K562 (cell line): ENCODE measurements at regions not wholly inside any gene's neighbourhood (a gene's known extent, or its start where the extent isn't known, plus 50 kb on each side); places are given as distances from the start of the nearest gene placed in this dataset.

ENCODE experiments used
- ATAC-seq: fragments of 200-7000 bp; cut with Tn5 transposase; 3 replicates; pipeline ENCODE4 v1.9.1; 2020; ENCODE audit warnings: moderate library complexity
- BruUV-seq: library from RNA; stranded (reverse); fragments of 400-500 nt; replicated peaks from 2 replicates; lab custom pipeline; 2021; lab: Mats Ljungman, UMichigan
- CTCF ChIA-PET: fragments of 300-600 bp; formaldehyde crosslinking; extraction: SDS; loops from one replicate; lab custom pipeline; 2021; ENCODE audit warnings: low intra/inter-chr PET ratio; lab: Yijun Ruan, JAX
- POLR2A ChIA-PET: fragments of 300-600, 350-650 bp; sonication (Branson Sonifier 250); formaldehyde crosslinking; extraction: SDS; loops from one replicate; lab custom pipeline; 2021; ENCODE audit warnings: antibody characterized with exemption, inconsistent platforms; lab: Yijun Ruan, JAX
- DNase-seq, 4 experiments: peaks; one replicate each; pipeline versions ENCODE4 v3.0.0 to v3.0.0-alpha.2; 2011 to 2018; ENCODE audit warnings: low spot score in 3 of 4, mixed read lengths in 3 of 4; ENCODE audit errors: extremely low read depth in 1 of 4
- FAIRE-seq: peaks from 2 replicates; lab custom pipeline; 2011; peaks lifted over from hg19 to GRCh38; lab: Jason Lieb, UNC
- H2AFZ ChIP-seq: 2 replicates; pipeline ENCODE4 v1.6.0; 2011; ENCODE audit warnings: low read depth, low read length, control low read depth, inconsistent platforms
- H3K27ac ChIP-seq: fragments of 200-600 bp; 3 replicates; pipeline ENCODE4 v1.8.0; 2011; ENCODE audit warnings: low read depth, mild to moderate bottlenecking, control low read depth, inconsistent platforms, low read length, moderate library complexity, mixed read lengths; ENCODE audit errors: extremely low read depth
- H3K27me3 ChIP-seq, 2 experiments: fragments of 300-600 bp in 1 of 2; 2 replicates in 1 of 2; 3 replicates in 1 of 2; pipeline versions ENCODE4 v1.6.0 to v1.8.0; 2011; ENCODE audit warnings: inconsistent platforms in 2 of 2, low read length in 2 of 2, mild to moderate bottlenecking in 1 of 2, mixed read lengths in 1 of 2, moderate library complexity in 1 of 2; ENCODE audit not compliant: control insufficient read depth in 2 of 2, insufficient read depth in 2 of 2
- H3K36me3 ChIP-seq: fragments of 300-600 bp; 3 replicates; pipeline ENCODE4 v1.8.0; 2011; ENCODE audit warnings: mild to moderate bottlenecking, low read length, inconsistent platforms; ENCODE audit not compliant: control insufficient read depth, insufficient read depth
- H3K4me1 ChIP-seq, 2 experiments: fragments of 200-600 bp in 1 of 2; replicated peaks in 1 of 2; 2 replicates in 1 of 2; 3 replicates in 1 of 2; pipeline versions ENCODE4 v1.5.1 to v1.8.0; 2011; ENCODE audit warnings: inconsistent platforms in 2 of 2, low read length in 2 of 2, mild to moderate bottlenecking in 1 of 2, mixed read lengths in 1 of 2, moderate library complexity in 1 of 2; ENCODE audit not compliant: control insufficient read depth in 2 of 2, insufficient read depth in 2 of 2
- H3K4me2 ChIP-seq: 2 replicates; pipeline ENCODE4 v1.6.1; 2011; ENCODE audit warnings: low read length, control low read depth, inconsistent platforms, mixed read lengths; ENCODE audit not compliant: insufficient read depth
- H3K4me3 ChIP-seq: fragments of 200-600 bp; sonication (generic), shearing (Covaris generic); 2 replicates; pipeline ENCODE4 v1.5.1; 2016; ENCODE audit warnings: control low read depth, inconsistent platforms
- H3K79me2 ChIP-seq: fragments of 200-600 bp; 3 replicates; pipeline ENCODE4 v1.8.0; 2011; ENCODE audit warnings: low read length, inconsistent platforms; ENCODE audit not compliant: control insufficient read depth, insufficient read depth
- H3K9ac ChIP-seq, 2 experiments: 2 replicates each; pipeline versions ENCODE4 v1.6.0 to v1.6.1; 2011; ENCODE audit warnings: low read depth in 2 of 2, low read length in 2 of 2, control low read depth in 1 of 2, inconsistent platforms in 1 of 2, mild to moderate bottlenecking in 1 of 2, mixed read lengths in 1 of 2; ENCODE audit not compliant: insufficient read depth in 1 of 2
- H3K9me1 ChIP-seq: one replicate; pipeline ENCODE4 v1.6.0; 2011; ENCODE audit warnings: inconsistent platforms, mild to moderate bottlenecking, low read length, moderate library complexity; ENCODE audit not compliant: control insufficient read depth, insufficient read depth
- H3K9me3 ChIP-seq: replicated peaks from 2 replicates; pipeline ENCODE4 v1.5.1; 2011; ENCODE audit warnings: low read depth, low read length, inconsistent platforms; ENCODE audit not compliant: control insufficient read depth, insufficient read depth
- H4K20me1 ChIP-seq: replicated peaks from 2 replicates; pipeline ENCODE4 v1.6.1; 2011; ENCODE audit warnings: low read length, inconsistent platforms, mixed read lengths; ENCODE audit not compliant: control insufficient read depth, insufficient read depth
- CBX5 ChIP-seq: IDR thresholded peaks from 2 replicates; pipeline ENCODE4 v1.6.1; 2014; ENCODE audit warnings: low read depth, borderline replicate concordance
- DACH1 ChIP-seq: fragments of 450-650 bp; IDR thresholded peaks from 2 replicates; pipeline ENCODE4 v1.6.1; 2018; ENCODE audit not compliant: partially characterized antibody
- EGR1 ChIP-seq: fragments of 450-650 bp; conservative IDR thresholded peaks from 2 replicates; pipeline ENCODE4 v1.6.1; 2017; ENCODE audit warnings: mild to moderate bottlenecking
- EHMT2 ChIP-seq: fragments of 450-650 bp; IDR thresholded peaks from 2 replicates; pipeline ENCODE4 v1.6.1; 2018; ENCODE audit warnings: antibody characterized with exemption
- IFI16 ChIP-seq: fragments of 250-450 bp; sonication (Bioruptor Pico); IDR thresholded peaks from 2 replicates; pipeline ENCODE4 v2.1.2; 2022; ENCODE audit warnings: mild to moderate bottlenecking, inconsistent platforms
- KLF1 ChIP-seq: fragments of 450-650 bp; IDR thresholded peaks from 2 replicates; pipeline ENCODE4 v1.6.1; 2016; ENCODE audit warnings: missing genetic modification characterization, missing compliant biosample characterization
- NKRF ChIP-seq: fragments of 450-650 bp; IDR thresholded peaks from 2 replicates; pipeline ENCODE4 v1.6.1; 2016; ENCODE audit warnings: borderline replicate concordance
- NR3C1 ChIP-seq: sonication (generic); formaldehyde crosslinking; IDR thresholded peaks from 2 replicates; pipeline ENCODE4 v1.8.1; 2022; ENCODE audit warnings: missing genetic modification reagents
- RFX7 ChIP-seq: fragments of 250-450 bp; sonication (Bioruptor Pico); IDR thresholded peaks from 2 replicates; pipeline ENCODE4 v1.5.1; 2021; ENCODE audit warnings: mild to moderate bottlenecking
- SMARCA5 ChIP-seq: fragments of 450-650 bp; IDR thresholded peaks from 2 replicates; pipeline ENCODE4 v1.6.1; 2016
- TRIM24 ChIP-seq, 2 experiments: fragments of 450-650 bp; IDR thresholded peaks; 2 replicates each; pipeline ENCODE4 v1.6.1; 2016
- YBX1 ChIP-seq: fragments of 450-650 bp; IDR thresholded peaks from 2 replicates; pipeline ENCODE4 v1.7.1; 2016; ENCODE audit warnings: mild to moderate bottlenecking
- ZNF57 ChIP-seq: fragments of 450-650 bp; formaldehyde crosslinking; IDR thresholded peaks from 2 replicates; pipeline ENCODE4 v1.4.0; 2020; ENCODE audit warnings: mild to moderate bottlenecking, moderate library complexity
- WGBS: fragments of 100-300 bp; shearing (Covaris generic); methylation state at CpG from one replicate; pipeline ENCODE4 v1.1.6; 2016; ENCODE audit warnings: low coverage, mixed read lengths; ENCODE audit not compliant: insufficient coverage; ENCODE audit errors: missing lambda C conversion rate; 5-methylcytosine and 5-hydroxymethylcytosine counted together
- in situ Hi-C: fragments of 300-500 bp; cut with MboI; formaldehyde crosslinking; loops from 4 replicates; pipeline ENCODE4 v1.15.0; 2018; ENCODE audit warnings: inconsistent platforms, mixed read lengths
- intact Hi-C: fragments of 100-400 bp; cut with micrococcal nuclease; formaldehyde crosslinking; loops from 2 replicates; pipeline ENCODE4 v1.14.2; 2022
- TF ChIP-seq, protein P1 (sequence below): fragments of 450-650 bp; formaldehyde crosslinking; conservative IDR thresholded peaks from 2 replicates; pipeline ENCODE4 v1.4.0; 2022; ENCODE audit warnings: mild to moderate bottlenecking, missing genetic modification characterization

DNA sequence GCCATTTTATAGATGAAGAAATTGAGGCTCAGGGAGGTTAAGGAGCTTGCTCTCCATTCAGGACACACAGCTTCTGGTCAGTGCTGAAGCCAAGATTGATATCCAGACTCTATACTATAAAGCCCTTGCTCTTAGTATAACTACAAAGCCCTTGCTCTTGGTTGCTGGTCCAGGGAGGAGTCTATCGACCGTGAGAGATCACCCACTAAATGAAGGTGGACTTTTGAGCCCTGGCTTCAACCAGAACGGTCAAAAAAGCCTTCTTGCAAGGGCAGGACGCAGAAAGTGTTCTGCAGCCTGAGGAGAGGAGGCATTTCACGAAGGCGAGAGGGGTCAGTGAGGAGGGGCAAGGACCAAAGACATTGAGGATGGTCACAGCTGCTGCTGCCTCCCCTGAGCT is 176.3 kb downstream of the CYP26A1 start:
- CTCF ChIA-PET: no interaction called here
- H3K27me3 ChIP-seq: no peaks in the 10 kb centered on the region
- no TSS peak for BruUV-seq

More for the DNA sequence above, 176.3 kb downstream of the CYP26A1 start:
- Histone ChIP-seq H3K36me3 (no peaks in the 10 kb centered on the region), H4K20me1 (no peaks in the 10 kb centered on the region), H3K9me3 (no peaks in the 10 kb centered on the region), H3K4me2 (peak overlapping the region; percentile 72), H3K9me1 (no peaks in the 10 kb centered on the region), H3K79me2 (no peaks in the 10 kb centered on the region), H3K27ac (no peak overlapping the region), H3K4me1 (peaks cover 7 to 9% of the 10 kb centered on the region in 2 experiments; a peak in 4 of 5 replicates), H2AFZ (peak overlapping the region; percentile 92), H3K9ac (no peak overlapping the region), H3K4me3 (no peak overlapping the region)
- in situ Hi-C loops (no loop called here), intact Hi-C loops (no loop called here)
- FAIRE-seq (no peak), ATAC-seq (no peak), DNase-seq (no peak)
- 80% methylated on average over 1 of the region's 6 CpGs for WGBS
- TF ChIP-seq CBX5 (no peak), RFX7 (CRISPR knock-in tag) (no peak), ZNF57 (no peak), EGR1 (no peak), NKRF (no peak), IFI16 (CRISPR knock-in tag) (no peak), DACH1 (no peak), NR3C1 (CRISPR knock-in tag) (no peak), TRIM24 (IDR thresholded peaks at IDR 0.05) (no peak), SMARCA5 (no peak), YBX1 (no peak), KLF1 (tag) (no peak), EHMT2 (no peak)
- TF ChIP-seq, protein P1, sequence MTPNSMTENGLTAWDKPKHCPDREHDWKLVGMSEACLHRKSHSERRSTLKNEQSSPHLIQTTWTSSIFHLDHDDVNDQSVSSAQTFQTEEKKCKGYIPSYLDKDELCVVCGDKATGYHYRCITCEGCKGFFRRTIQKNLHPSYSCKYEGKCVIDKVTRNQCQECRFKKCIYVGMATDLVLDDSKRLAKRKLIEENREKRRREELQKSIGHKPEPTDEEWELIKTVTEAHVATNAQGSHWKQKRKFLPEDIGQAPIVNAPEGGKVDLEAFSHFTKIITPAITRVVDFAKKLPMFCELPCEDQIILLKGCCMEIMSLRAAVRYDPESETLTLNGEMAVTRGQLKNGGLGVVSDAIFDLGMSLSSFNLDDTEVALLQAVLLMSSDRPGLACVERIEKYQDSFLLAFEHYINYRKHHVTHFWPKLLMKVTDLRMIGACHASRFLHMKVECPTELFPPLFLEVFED: no peak
- POLR2A ChIA-PET: interaction anchor here (0.6 to 1.2 kb wide), 2 partner anchors 9 to 18 kb away, joined by 3 to 5 read pairs; no protein-coding TSS in a partner anchor
